Glutamatergic neuron (in vitro differentiated cells): ENCODE measurements at regions not wholly inside any gene's neighbourhood (a gene's known extent, or its start where the extent isn't known, plus 50 kb on each side); places are given as distances from the start of the nearest gene placed in this dataset.

Experiments used
- DNase-seq: peaks from one replicate; pipeline ENCODE4 v3.0.0; 2022
- H3K27ac Mint-ChIP-seq: one replicate; pipeline ENCODE4 v1.8.0; 2020; ENCODE audit warnings: mild to moderate bottlenecking, mixed read lengths, inconsistent platforms; ENCODE audit not compliant: unreplicated experiment
- H3K27me3 Mint-ChIP-seq: one replicate; pipeline ENCODE4 v1.8.0; 2020; ENCODE audit warnings: mild to moderate bottlenecking, moderate library complexity, mixed read lengths, inconsistent platforms; ENCODE audit not compliant: unreplicated experiment
- H3K36me3 Mint-ChIP-seq: one replicate; pipeline ENCODE4 v1.8.0; 2020; ENCODE audit warnings: mild to moderate bottlenecking, mixed read lengths, inconsistent platforms; ENCODE audit not compliant: unreplicated experiment
- H3K4me1 Mint-ChIP-seq: one replicate; pipeline ENCODE4 v1.8.0; 2020; ENCODE audit warnings: mild to moderate bottlenecking, low read depth, mixed read lengths, inconsistent platforms; ENCODE audit not compliant: unreplicated experiment
- H3K4me3 Mint-ChIP-seq: one replicate; pipeline ENCODE4 v1.8.0; 2020; ENCODE audit warnings: mild to moderate bottlenecking, mixed read lengths, inconsistent platforms; ENCODE audit not compliant: unreplicated experiment
- H3K9me3 Mint-ChIP-seq: one replicate; pipeline ENCODE4 v1.8.0; 2020; ENCODE audit warnings: mild to moderate bottlenecking, moderate library complexity, mixed read lengths, inconsistent platforms; ENCODE audit not compliant: unreplicated experiment
- CTCF ChIP-seq: fragments of 200-600 bp; sonication (generic); IDR thresholded peaks from one replicate; pipeline ENCODE4 v1.5.0; 2021; ENCODE audit not compliant: partially characterized antibody, unreplicated experiment

DNA sequence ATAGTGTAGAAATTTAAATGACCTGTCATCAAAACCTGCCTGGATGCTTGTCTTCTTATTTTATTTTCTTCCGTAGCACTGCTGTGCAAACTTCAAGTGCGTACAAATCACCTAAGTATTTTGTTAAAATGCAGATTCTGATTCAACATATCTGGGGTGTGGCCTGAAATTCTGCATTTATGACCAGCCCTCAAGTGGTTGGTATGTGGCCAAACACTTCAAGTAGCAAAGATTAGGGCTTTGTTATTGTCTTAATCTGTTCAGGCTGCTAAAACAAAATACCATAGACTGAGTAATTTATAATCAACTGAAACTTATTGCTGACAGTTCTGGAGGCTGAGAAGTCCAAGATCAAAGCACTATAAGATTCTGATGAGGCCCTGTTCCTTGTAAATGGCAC lies 97.6 kb upstream of the LRRC3B start:
- Mint-ChIP-seq H3K4me1 (no peaks in the 10 kb centered on the region), H3K4me3 (no peak overlapping the region), H3K27me3 (no peaks in the 10 kb centered on the region), H3K36me3 (no peaks in the 10 kb centered on the region), H3K27ac (no peak overlapping the region), H3K9me3 (peaks cover 4% of the 10 kb centered on the region)
- no peak for TF ChIP-seq CTCF
- DNase-seq, result no peak

- H3K4me3 Mint-ChIP-seq, result no peak overlapping the region
- H3K27ac Mint-ChIP-seq, result no peak overlapping the region
- no peaks in the 10 kb centered on the region for H3K36me3 Mint-ChIP-seq
- H3K9me3 Mint-ChIP-seq, result no peaks in the 10 kb centered on the region
- H3K27me3 Mint-ChIP-seq, result no peaks in the 10 kb centered on the region
- no peaks in the 10 kb centered on the region for H3K4me1 Mint-ChIP-seq
- no peak for DNase-seq
- TF ChIP-seq CTCF, result no peak
These were observed 87.4 kb upstream of the LRRC3B start for GRCh38 chr3:26535151-26535550.

- H3K27ac Mint-ChIP-seq, result no peak overlapping the region
- H3K36me3 Mint-ChIP-seq, result no peaks in the 10 kb centered on the region
- no peaks in the 10 kb centered on the region for H3K27me3 Mint-ChIP-seq
- no peaks in the 10 kb centered on the region for H3K9me3 Mint-ChIP-seq
- TF ChIP-seq CTCF, result no peak
- H3K4me1 Mint-ChIP-seq, result no peaks in the 10 kb centered on the region
- no peak overlapping the region for H3K4me3 Mint-ChIP-seq
- no peak for DNase-seq
These were observed 85.6 kb upstream of the LRRC3B start for GRCh38 chr3:26536955-26537354.

DNA sequence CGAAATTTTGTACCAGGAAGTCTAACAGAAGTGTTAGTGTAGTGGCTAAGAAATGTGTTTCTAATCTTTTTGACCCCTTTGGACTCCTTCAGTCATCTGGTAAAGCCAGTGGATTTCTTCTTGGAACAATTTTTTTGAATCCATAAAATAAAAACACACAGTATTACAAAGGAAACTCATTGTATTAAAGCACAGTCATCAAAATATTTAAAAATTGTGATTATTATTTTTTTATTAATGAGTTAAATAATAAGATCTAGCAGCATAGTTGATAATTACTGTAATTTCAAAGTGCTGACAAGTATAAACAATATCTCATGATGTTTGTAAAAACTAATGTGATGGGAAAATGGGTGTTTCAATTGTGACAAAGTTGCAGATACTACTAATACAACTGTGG lies 72.2 kb upstream of the LRRC3B start:
- TF ChIP-seq CTCF, result no peak
- H3K9me3 Mint-ChIP-seq, result no peaks in the 10 kb centered on the region
- no peak overlapping the region for H3K4me3 Mint-ChIP-seq
- no peaks in the 10 kb centered on the region for H3K36me3 Mint-ChIP-seq
- no peak overlapping the region for H3K27ac Mint-ChIP-seq
- no peaks in the 10 kb centered on the region for H3K4me1 Mint-ChIP-seq
- H3K27me3 Mint-ChIP-seq, result no peaks in the 10 kb centered on the region
- DNase-seq, result no peak

- Mint-ChIP-seq H3K27ac (no peak overlapping the region), H3K4me1 (no peaks in the 10 kb centered on the region), H3K4me3 (no peak overlapping the region), H3K9me3 (no peaks in the 10 kb centered on the region), H3K36me3 (no peaks in the 10 kb centered on the region), H3K27me3 (no peaks in the 10 kb centered on the region)
- DNase-seq, result no peak
- no peak for TF ChIP-seq CTCF
These were observed 65.9 kb upstream of the LRRC3B start for GRCh38 chr3:26556637-26557036.
